K562 (cell line): ENCODE measurements at regions not wholly inside any gene's neighbourhood (a gene's known extent, or its start where the extent isn't known, plus 50 kb on each side); places are given as distances from the start of the nearest gene placed in this dataset.

Experiments
- ARID3A ChIP-seq: IDR thresholded peaks from 2 replicates; pipeline ENCODE4 v1.6.1; 2012; ENCODE audit warnings: low read depth, low read length, improper control_type of control experiment, borderline replicate concordance
- CBFA2T2 ChIP-seq: fragments of 450-650 bp; conservative IDR thresholded peaks from 2 replicates; pipeline ENCODE4 v1.6.1; 2017; ENCODE audit warnings: mild to moderate bottlenecking
- CHAMP1 ChIP-seq: fragments of 450-650 bp; IDR thresholded peaks from 2 replicates; pipeline ENCODE4 v1.6.1; 2016; ENCODE audit warnings: mild to moderate bottlenecking
- GATA2 ChIP-seq: sonication (generic); formaldehyde crosslinking; IDR thresholded peaks from 2 replicates; pipeline ENCODE4 v1.4.0; 2020; ENCODE audit warnings: mild to moderate bottlenecking, missing genetic modification reagents
- HNRNPLL ChIP-seq: fragments of 200-400 bp; formaldehyde crosslinking; IDR thresholded peaks from 2 replicates; pipeline ENCODE4 v1.6.1; 2017; ENCODE audit warnings: low read length, low read depth, mild to moderate bottlenecking; ENCODE audit not compliant: poor library complexity, severe bottlenecking
- MGA ChIP-seq: fragments of 450-650 bp; IDR thresholded peaks from 2 replicates; pipeline ENCODE4 v1.6.1; 2016; ENCODE audit warnings: mild to moderate bottlenecking, moderate library complexity
- OTX1 ChIP-seq: fragments of 450-650 bp; formaldehyde crosslinking; IDR thresholded peaks from 2 replicates; pipeline ENCODE4 v1.4.0; 2022; ENCODE audit warnings: mild to moderate bottlenecking
- PHTF2 ChIP-seq: fragments of 250-450 bp; sonication (Bioruptor Pico); IDR thresholded peaks from 2 replicates; pipeline ENCODE4 v1.5.0; 2021; ENCODE audit warnings: mild to moderate bottlenecking
- ZNF518B ChIP-seq: fragments of 250-450 bp; sonication (Bioruptor Pico); IDR thresholded peaks from 2 replicates; pipeline ENCODE4 v1.5.0; 2021; ENCODE audit warnings: mild to moderate bottlenecking, moderate library complexity

- TF ChIP-seq ZNF518B (no peak), GATA2 (peak; percentile 37), ARID3A (0 out of 2 replicates have a peak, but pooled peaks have one; percentile 4), OTX1 (CRISPR knock-in tag) (no peak), PHTF2 (CRISPR knock-in tag) (no peak), CBFA2T2 (peak; percentile 55), CHAMP1 (peak; percentile 50; the same call in 1 of the 2 replicates), MGA (no peak), HNRNPLL (no peak)
Measured at GRCh38 chr5:88934439-88934838, 51.5 kb upstream of the MEF2C start (continued).
